ENCODE measurements at regions not wholly inside any gene's neighbourhood (a gene's known extent, or its start where the extent isn't known, plus 50 kb on each side); places are given as distances from the start of the nearest gene placed in this dataset.
"Not testable (repeated sequence)": the region's sequence is repeated elsewhere in the genome, so short reads cannot be mapped to it uniquely, and the experiment has no call there.

- H3K4me3 ChIP-seq (ENCODE audit: low read depth, low read length): no peak overlapping the region
- no peak for TF ChIP-seq CTCF (IDR thresholded peaks at IDR 0.05; ENCODE audit: low read depth, low read length, missing control alignments)
- in situ Hi-C loops (cut with HindIII; ENCODE audit: low sequenced_read_pairs): no loop called here
- no peak for DNase-seq (ENCODE audit: low read depth)
Observed at GRCh38 chrX:55159551-55159950, 60.6 kb upstream of the PAGE5 start.

DNA sequence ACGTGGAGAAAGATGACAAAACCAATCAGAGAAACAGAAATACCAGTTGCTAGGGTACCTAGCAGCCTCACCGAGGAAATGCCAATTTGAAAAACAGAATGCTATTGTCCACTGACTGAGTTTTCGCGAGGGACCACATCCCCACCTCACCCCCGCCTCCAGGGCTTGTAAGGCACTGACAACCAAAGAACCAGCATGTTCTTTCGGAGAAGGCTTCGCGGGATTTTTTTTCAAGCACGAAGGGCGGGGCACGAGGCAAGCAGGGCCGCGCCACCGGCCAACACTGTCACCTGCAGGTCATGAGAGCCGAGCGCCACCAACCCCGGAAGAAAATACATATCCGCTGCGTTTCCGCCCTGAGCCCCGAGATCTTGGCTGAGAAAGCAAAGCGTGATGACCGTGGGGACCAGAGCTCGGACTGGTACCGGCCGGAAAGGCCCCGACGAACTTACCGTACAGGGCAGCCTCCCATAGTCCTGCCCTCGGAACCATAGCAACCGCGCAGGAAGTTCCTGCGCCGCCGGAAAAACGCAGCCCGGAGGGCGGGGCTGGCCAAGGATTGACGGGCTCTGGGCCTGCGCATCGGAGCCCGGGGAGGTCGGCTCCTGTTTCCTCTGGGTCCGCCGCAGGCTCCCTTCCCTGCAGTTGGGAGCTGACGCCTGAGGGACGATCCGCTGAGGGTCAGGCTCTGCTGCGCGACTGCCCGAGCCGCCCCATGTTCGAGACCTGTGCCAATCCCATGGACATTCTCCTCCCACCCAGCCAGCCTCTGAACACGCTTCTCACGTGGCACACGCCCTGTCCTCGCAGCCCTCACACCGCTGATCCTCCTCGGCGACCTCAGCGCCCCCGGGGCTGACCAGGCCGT lies 59.2 kb upstream of the PAGE5 start:
- in situ Hi-C loops (cut with HindIII; ENCODE audit: low sequenced_read_pairs): no loop called here

DNA sequence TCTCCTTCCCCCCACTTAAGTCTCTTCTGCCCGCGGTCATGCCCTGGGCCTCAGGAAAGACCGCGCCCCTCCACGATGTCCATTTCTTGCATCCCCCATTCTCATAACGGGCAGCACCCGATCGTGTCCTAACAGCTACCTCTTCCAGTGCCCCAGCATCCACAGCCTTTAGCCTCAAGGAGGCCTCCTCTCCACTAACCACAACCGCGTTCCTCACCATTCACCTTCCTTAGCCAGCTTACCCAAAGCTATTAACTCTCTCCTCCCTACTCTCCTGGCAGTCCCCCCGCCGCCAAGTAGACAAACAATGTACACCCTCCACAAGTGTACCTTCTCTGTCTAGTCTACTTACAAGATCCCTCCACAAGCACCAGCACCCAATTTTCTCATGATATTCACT lies 58.6 kb upstream of the PAGE5 start:
- peak overlapping the region; percentile 68 for H3K4me3 ChIP-seq (ENCODE audit: low read depth, low read length)
- DNase-seq (ENCODE audit: low read depth): no peak
- in situ Hi-C loops (cut with HindIII; ENCODE audit: low sequenced_read_pairs): no loop called here
- no peak for TF ChIP-seq CTCF (IDR thresholded peaks at IDR 0.05; ENCODE audit: low read depth, low read length, missing control alignments)

More for the DNA sequence above, 59.2 kb upstream of the PAGE5 start:
- no peak for TF ChIP-seq CTCF (IDR thresholded peaks at IDR 0.05; ENCODE audit: low read depth, low read length, missing control alignments)
- DNase-seq (ENCODE audit: low read depth): peak; percentile 56
- peak overlapping the region; percentile 68 for H3K4me3 ChIP-seq (ENCODE audit: low read depth, low read length)

GRCh38 chrX:55163171-55163570 lies 57.0 kb upstream of the PAGE5 start:
- no peak overlapping the region for H3K4me3 ChIP-seq (ENCODE audit: low read depth, low read length)
- TF ChIP-seq CTCF (IDR thresholded peaks at IDR 0.05; ENCODE audit: low read depth, low read length, missing control alignments): no peak
- DNase-seq (ENCODE audit: low read depth): no peak
- in situ Hi-C loops (cut with HindIII; ENCODE audit: low sequenced_read_pairs): no loop called here

- DNase-seq (ENCODE audit: low read depth); in situ Hi-C loops (cut with HindIII; ENCODE audit: low sequenced_read_pairs); H3K4me3 ChIP-seq (ENCODE audit: low read depth, low read length): not testable (repeated sequence)
Observed at GRCh38 chrX:55165026-55165425, 55.1 kb upstream of the PAGE5 start.

DNA sequence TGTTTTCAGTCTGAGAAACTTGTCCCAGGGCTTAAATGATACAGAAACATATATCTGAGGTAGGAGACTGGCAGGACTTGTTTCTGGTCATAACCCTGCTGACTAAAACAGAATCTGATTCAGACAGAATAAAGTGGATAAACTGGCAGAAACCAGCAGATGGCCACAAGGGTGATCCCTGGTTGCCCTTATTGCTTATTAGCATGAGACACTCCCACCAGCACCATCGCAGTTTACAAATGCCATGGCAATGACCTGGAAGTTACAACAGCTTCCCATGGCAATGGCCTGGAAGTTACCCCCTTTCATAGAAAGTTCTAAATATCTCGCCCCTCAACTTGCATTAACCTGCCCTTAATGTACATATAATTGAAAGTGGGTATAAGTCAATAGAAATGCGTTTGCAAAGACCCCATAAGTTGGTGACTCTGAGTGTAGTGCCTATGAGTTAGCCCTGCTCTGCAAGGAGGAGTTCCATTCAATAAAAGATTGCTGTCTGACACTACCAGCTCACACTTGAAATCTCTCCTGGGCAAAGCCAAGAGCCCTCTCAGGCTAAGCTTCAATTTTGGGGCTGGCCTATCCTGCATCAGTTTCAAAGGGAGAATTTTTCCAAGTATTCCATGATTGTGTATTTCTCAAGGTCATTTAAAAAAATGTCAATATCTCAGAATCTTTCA lies 52.9 kb upstream of the PAGE5 start:
- TF ChIP-seq CTCF (IDR thresholded peaks at IDR 0.05; ENCODE audit: low read depth, low read length, missing control alignments): no peak
- in situ Hi-C loops (cut with HindIII; ENCODE audit: low sequenced_read_pairs): no loop called here
- no peak for DNase-seq (ENCODE audit: low read depth)

DNA sequence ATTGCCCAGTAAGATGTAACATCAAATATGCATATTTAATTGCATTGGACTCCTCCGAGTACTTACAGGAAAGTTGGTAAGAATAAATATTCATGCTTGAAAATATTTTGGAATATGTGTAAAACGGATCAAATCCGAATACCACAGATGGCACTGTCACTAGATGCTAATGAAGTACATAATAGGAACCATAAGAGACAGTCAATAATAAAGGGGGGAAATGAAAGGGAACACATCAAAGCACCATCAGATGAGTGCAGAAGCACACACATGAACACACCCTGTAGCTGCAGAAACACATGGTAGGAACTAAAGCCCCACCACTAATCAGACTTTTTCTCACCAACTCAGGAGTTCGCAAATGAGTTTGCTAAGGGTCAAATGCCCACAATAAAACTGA lies 52.2 kb upstream of the PAGE5 start:
- no peak overlapping the region for H3K4me3 ChIP-seq (ENCODE audit: low read depth, low read length)

More for the DNA sequence above, 52.9 kb upstream of the PAGE5 start:
- H3K4me3 ChIP-seq (ENCODE audit: low read depth, low read length): no peak overlapping the region

More for the DNA sequence above, 52.2 kb upstream of the PAGE5 start:
- no peak for DNase-seq (ENCODE audit: low read depth)
- no peak for TF ChIP-seq CTCF (IDR thresholded peaks at IDR 0.05; ENCODE audit: low read depth, low read length, missing control alignments)
- in situ Hi-C loops (cut with HindIII; ENCODE audit: low sequenced_read_pairs): no loop called here
